T47D (cell line): ENCODE measurements at regions not wholly inside any gene's neighbourhood (a gene's known extent, or its start where the extent isn't known, plus 50 kb on each side); places are given as distances from the start of the nearest gene placed in this dataset.
"Not testable (repeated sequence)": the region's sequence is repeated elsewhere in the genome, so short reads cannot be mapped to it uniquely, and the experiment has no call there.

Source experiments
- DNase-seq, 2 experiments: peaks; one replicate each; pipeline versions ENCODE4 v3.0.0 to v3.0.0-alpha.2; 2011 to 2012; ENCODE audit warnings: low read depth in 1 of 2, low spot score in 1 of 2
- JUND ChIP-seq: IDR thresholded peaks from 2 replicates; pipeline ENCODE4 v1.6.1; 2012; ENCODE audit warnings: low read depth
- in situ Hi-C: cut with HindIII; loops from 2 replicates; pipeline ENCODE4 v1.10.0; 2016; ENCODE audit warnings: low sequenced_read_pairs, low pct_unique_long_range_greater_than_20kb

DNA sequence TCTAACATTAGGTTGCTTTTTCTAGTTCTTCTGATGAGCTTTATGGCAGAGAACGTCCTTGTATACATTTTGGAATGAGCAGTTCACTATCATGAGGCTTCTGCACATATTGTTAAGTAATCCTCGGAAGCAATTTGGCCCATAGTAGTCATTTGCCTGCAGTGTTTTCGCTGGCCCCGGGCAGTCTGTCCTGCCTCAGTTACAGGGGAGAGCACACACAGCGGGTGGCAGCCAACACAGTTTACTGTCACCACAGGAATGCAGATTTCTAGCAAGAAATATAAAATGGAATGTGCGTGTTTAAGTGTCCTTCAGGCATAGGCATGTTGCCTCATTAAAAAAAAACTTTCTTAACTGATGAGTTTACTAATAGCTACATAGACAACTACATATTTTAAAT lies 71.5 kb upstream of the GJB6 start:
- in situ Hi-C loops = no loop called here
- DNase-seq = peak; percentile 69 to 86
- TF ChIP-seq JUND = no peak

DNA sequence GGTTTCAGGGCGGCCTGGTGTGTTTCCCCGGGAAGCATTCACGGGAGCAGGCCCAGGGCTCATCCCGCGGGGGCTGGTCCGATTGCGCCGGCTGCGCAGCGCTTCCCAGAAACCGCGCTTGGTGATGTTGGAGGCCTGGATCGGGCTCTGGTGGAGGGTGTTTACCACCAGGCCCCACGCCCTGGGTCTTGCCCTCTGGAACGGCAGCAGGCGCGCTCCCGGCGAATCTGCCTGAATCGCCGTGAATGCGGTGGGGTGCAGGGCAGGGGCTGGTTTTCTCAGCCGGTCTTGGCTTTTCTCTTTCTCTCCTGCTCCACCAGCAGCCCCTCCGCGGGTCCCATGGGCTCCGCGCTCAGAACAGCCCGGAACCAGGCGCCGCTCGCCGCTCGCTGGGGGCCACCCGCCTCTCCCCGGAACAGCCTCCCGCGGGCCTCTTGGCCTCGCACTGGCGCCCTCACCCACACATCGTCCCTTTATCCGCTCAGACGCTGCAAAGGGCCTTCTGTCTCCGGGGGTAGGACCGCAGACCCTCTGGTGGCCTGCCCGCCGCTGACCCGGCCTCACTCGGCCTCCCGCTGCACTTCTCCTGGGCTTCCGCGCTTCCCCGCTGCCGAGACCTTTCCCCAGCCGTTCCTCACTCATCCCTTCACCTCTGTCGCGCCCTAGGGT lies 69.4 kb upstream of the GJB6 start:
- no peak for TF ChIP-seq JUND
- in situ Hi-C loops = no loop called here
- no peak for DNase-seq

DNA sequence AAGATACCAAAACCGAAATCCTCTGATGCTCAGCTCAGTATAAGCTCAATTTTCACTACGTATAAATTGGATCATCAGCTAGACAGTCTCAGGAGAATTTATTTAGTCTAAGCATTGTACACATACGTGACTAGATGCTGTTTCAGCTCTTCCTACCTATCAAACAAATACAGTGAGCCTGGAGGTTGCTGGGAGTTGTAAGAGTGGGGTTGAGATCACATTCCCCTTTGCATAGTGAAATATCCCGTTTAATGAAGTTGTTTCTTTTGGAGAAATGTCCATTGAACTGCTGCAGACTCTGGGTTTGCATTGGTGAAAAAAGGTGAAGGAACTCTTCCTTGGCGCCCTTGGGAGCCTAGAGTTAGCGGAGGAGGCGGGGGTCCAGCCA lies 68.9 kb upstream of the GJB6 start:
- TF ChIP-seq JUND = no peak
- no peak for DNase-seq
- in situ Hi-C loops = no loop called here

DNA sequence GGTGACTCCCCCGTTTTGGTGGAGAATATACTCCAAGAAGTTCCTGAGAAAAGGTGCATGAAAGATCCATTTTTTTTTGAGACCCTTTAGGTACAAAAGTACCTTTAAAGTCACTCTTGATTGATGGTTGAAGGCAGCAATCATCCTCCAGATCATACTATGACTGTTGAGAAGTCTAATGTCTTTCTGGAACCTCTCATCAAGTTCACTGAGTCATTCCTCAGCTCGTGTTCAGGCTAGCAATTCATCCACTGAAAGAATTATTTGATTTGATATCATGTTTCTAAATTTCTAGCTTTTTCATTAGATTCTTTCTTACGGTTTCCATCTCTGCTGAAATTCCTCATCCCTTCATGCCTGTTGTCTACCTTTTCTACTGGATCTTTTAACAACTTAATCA lies 65.1 kb upstream of the GJB6 start:
- TF ChIP-seq JUND = no peak
- in situ Hi-C loops = no loop called here
- DNase-seq = no peak

DNA sequence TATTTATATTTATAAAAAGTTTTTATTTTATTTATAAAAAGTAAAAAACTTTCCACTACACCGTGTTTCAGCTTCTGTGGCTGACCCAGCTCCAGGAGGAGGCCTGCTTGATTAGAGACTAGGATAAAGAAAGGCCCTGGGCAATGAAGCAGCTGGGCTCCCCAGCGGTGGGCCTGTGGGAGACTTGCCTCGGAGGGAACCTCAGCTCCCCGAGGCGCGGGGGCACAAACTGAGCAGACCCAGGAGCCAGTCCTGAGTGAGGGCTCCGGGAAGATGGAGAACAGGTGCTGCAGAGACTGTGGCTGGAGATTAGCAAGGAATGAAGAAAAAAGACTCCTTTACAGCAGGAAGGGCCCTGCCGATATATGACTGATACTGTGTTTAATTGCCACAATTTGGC lies 63.8 kb upstream of the GJB6 start:
- DNase-seq = no peak
- no peak for TF ChIP-seq JUND
- in situ Hi-C loops = no loop called here

DNA sequence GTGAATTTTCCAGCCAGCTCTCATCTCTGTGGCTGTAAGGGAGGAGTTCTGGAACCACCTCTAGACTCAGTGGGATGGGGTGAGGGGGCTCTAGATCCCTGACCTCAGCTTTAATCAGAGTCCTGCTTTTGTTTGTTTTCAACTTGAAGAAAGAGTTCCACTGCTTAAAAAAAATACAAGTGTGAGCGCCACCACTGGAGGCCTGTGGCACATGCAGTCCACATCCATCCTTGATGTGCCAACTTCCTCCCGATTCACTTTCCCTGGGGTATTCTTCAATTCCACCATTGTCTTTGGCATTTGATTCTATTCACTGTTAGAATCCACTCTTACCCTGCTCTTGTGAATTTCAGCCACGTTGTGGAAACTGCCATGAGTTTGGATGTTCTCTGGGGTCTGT lies 62.4 kb upstream of the GJB6 start:
- no peak for TF ChIP-seq JUND
- in situ Hi-C loops = no loop called here
- peak in 1 of 2 experiments; percentile 9 for DNase-seq

DNA sequence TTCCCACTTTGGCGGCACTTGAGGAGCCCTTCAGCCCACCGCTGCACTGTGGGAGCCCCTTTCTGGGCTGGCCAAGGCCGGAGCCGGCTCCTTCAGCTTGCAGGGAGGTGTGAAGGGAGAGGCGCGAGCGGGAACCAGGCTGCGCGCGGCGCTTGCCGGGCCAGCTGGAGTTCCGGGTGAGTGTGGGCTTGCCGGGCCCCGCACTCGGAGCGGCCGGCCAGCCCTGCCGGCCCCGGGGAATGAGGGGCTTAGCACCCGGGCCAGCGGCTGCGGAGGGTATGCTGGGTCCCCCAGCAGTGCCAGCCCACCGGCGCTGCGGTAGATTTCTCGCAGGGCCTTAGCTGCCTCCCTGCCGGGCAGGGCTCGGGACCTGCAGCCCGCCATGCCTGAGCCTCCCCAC lies 60.2 kb upstream of the GJB6 start:
- DNase-seq, in situ Hi-C loops: not testable (repeated sequence)

DNA sequence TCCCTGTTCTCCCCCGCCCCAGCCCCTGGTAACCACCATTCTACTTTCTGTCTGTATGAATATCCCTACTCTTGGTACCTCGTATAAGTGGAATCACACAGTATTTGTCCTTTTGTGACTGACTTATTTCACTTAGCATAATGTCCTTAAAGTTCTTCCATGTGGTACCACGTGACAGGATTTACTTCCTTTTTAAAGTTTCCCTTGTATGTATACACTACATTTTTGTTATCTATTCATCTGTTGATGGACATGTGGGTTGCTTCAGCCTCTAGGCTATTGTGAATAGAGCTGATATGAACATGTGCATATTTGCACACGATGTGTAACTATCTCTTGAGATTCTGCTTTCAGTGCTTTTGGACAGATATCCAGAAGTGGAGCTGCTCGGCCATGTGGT lies 59.6 kb upstream of the GJB6 start:
- no peak for DNase-seq
- in situ Hi-C loops = no loop called here
- TF ChIP-seq JUND = no peak

DNA sequence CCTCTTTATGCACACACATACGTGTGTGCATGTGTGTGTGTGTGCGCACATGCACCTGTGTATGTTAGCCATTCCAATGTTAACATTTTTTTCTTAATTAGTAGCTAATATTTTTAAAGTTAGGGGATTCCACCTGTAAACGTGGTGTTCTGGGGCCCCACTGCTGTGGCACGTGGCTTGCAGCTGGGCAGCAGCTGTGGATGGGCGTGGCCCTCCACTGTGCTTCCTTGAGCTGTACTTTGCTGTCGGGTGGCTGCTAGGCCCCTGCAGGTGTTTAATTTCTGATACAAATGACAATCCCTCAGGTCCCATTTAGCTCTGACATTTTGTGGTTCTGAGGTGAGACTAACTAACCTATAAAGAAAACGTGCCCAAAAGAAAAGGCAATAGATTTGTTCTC lies 58.9 kb upstream of the GJB6 start:
- in situ Hi-C loops = no loop called here
- no peak for TF ChIP-seq JUND
- DNase-seq = no peak

DNA sequence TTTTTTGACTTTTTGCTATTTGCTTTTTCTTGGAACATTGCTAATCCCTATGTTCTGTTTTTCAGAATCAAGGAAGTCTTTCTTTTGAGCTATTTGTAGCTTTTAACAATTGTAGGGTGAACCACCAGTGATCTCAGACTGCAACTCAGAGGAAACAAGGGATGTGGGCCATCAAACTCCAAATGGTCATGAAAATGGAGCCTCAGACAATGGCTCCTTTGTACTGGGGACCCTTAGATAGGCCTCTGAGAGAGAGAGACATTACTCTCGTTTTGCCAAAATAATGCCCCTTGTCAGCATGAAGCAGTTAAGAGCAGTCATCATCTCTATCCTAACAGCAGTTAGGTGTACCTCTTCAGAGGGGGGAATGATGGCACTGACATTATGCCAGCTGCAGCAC lies 56.4 kb upstream of the GJB6 start:
- in situ Hi-C loops = no loop called here
- TF ChIP-seq JUND = no peak
- no peak for DNase-seq

DNA sequence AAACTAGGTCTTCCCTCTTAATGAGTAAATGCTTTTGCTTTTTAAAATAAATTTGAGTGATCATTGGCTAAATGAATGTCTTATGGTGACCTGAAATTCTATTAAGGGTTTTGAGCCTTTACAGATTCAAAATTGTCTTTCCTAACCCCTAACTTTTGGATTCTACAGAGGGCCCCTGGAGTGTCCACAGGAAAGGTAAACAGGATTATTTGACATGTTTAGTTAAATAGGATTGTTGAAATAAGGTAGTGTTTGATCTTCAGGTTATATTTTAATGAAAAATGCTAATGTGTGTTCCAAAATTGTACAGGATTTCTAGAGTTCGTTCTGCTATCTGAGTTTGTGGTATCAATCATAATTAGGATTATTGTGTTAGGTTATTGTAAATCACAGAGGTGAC lies 55.9 kb upstream of the GJB6 start:
- TF ChIP-seq JUND = no peak
- DNase-seq = no peak
- in situ Hi-C loops = no loop called here

DNA sequence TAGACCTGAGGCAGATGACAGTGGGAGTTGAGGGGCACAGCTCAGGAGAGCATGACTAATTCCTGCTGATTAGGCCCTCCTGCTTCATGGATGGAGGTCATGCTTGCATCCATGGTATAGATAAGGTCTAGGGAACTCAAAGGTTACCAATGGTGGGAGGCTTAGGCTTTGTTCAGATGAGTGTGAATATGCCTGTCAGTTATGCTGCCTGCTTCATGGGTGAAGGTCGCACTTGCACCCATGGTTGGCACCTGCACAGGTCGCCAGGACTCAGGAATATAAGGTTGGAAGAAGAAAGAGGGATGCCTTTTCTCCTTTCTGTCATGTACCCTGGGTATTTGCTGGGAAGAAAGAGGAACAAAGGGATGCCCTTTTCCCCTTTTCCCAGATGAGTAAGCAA lies 53.4 kb upstream of the GJB6 start:
- in situ Hi-C loops = no loop called here
- no peak for TF ChIP-seq JUND
- no peak for DNase-seq
